ENCODE measurements at regions not wholly inside any gene's neighbourhood (a gene's known extent, or its start where the extent isn't known, plus 50 kb on each side); places are given as distances from the start of the nearest gene placed in this dataset.
"Not testable (repeated sequence)": the region's sequence is repeated elsewhere in the genome, so short reads cannot be mapped to it uniquely, and the experiment has no call there.

GRCh38 chr1:213600879-213601278, 386.9 kb upstream of the PROX1 start:
- DNase-seq = no peak

GRCh38 chr1:213601705-213602104, 386.1 kb upstream of the PROX1 start:
- not testable (repeated sequence) for DNase-seq

- DNase-seq = no peak
These were observed 384.8 kb upstream of the PROX1 start for GRCh38 chr1:213602796-213603486.

GRCh38 chr1:213604477-213604876, 383.3 kb upstream of the PROX1 start:
- DNase-seq = no peak

- DNase-seq = no peak
These were observed 382.0 kb upstream of the PROX1 start for GRCh38 chr1:213605732-213606131.

GRCh38 chr1:213606252-213606820, 381.4 kb upstream of the PROX1 start:
- no peak for DNase-seq

GRCh38 chr1:213613549-213613948, 374.2 kb upstream of the PROX1 start:
- no peak for DNase-seq

- no peak for DNase-seq
These were observed 372.4 kb upstream of the PROX1 start for GRCh38 chr1:213615226-213615916.

- DNase-seq = no peak
These were observed 370.6 kb upstream of the PROX1 start for GRCh38 chr1:213617133-213617532.

- DNase-seq = no peak
These were observed 369.7 kb upstream of the PROX1 start for GRCh38 chr1:213618094-213618493.

GRCh38 chr1:213619026-213619425, 368.7 kb upstream of the PROX1 start:
- DNase-seq = no peak

- no peak for DNase-seq
These were observed 366.7 kb upstream of the PROX1 start for GRCh38 chr1:213621077-213621476.

GRCh38 chr1:213622365-213623063, 365.3 kb upstream of the PROX1 start:
- DNase-seq = peak; percentile 21 to 37

GRCh38 chr1:213623064-213623581, 364.6 kb upstream of the PROX1 start:
- no peak for DNase-seq

GRCh38 chr1:213623862-213624261, 363.9 kb upstream of the PROX1 start:
- no peak for DNase-seq

- DNase-seq = not testable (repeated sequence)
These were observed 351.0 kb upstream of the PROX1 start for GRCh38 chr1:213636778-213637177.

GRCh38 chr1:213641312-213641711, 346.5 kb upstream of the PROX1 start:
- DNase-seq = no peak

GRCh38 chr1:213643360-213643759, 344.4 kb upstream of the PROX1 start:
- DNase-seq = no peak

- DNase-seq = no peak
These were observed 339.7 kb upstream of the PROX1 start for GRCh38 chr1:213647864-213648650.

- DNase-seq = no peak
These were observed 338.4 kb upstream of the PROX1 start for GRCh38 chr1:213649373-213649772.

- no peak for DNase-seq
These were observed 337.2 kb upstream of the PROX1 start for GRCh38 chr1:213650603-213651002.

- DNase-seq = no peak
These were observed 336.7 kb upstream of the PROX1 start for GRCh38 chr1:213651077-213651476.

- DNase-seq = no peak
These were observed 335.7 kb upstream of the PROX1 start for GRCh38 chr1:213652109-213652508.
